Peyer's patch (tissue), 4 donors: ENCODE measurements at regions not wholly inside any gene's neighbourhood (a gene's known extent, or its start where the extent isn't known, plus 50 kb on each side); places are given as distances from the start of the nearest gene placed in this dataset.
"Not testable (repeated sequence)": the region's sequence is repeated elsewhere in the genome, so short reads cannot be mapped to it uniquely, and the experiment has no call there.

Experiments used
- DNase-seq, 3 donors: peaks; one replicate each; pipeline ENCODE4 v3.0.0-alpha.2; 2017 to 2019
- H3K27ac ChIP-seq, 4 donors: fragments of 200-600 bp; sonication (generic); one replicate each; pipeline ENCODE4 v1.5.1; 2016 to 2019
- H3K27me3 ChIP-seq, 2 donors: fragments of 200-600 bp; sonication (generic); one replicate each; pipeline ENCODE4 v1.5.1; 2019
- H3K36me3 ChIP-seq, 3 donors: fragments of 200-600 bp; sonication (generic); one replicate each; pipeline ENCODE4 v1.5.1; 2016 to 2019
- H3K4me1 ChIP-seq, 4 donors: fragments of 200-600 bp; sonication (generic); one replicate each; pipeline ENCODE4 v1.5.1; 2016 to 2019
- H3K4me3 ChIP-seq, 4 donors: fragments of 200-600 bp; sonication (generic); 1 replicate in 3 of 4; 2 replicates in 1 of 4; pipeline ENCODE4 v1.5.1; 2016 to 2019; ENCODE audit warnings: mild to moderate bottlenecking in 1 of 4
- H3K9me3 ChIP-seq, 4 donors: fragments of 200-600 bp; sonication (generic); one replicate each; pipeline ENCODE4 v1.5.1; 2016 to 2019; ENCODE audit warnings: mild to moderate bottlenecking in 1 of 4
- CTCF ChIP-seq, 6 experiments: fragments of 450-650 bp in 4 of 6; fragments of 200-600 bp in 2 of 6; sonication (generic) in 1 of 6; IDR thresholded peaks; one replicate each; pipeline ENCODE4 v1.5.1; 2017 to 2019; ENCODE audit warnings: antibody characterized with exemption in 6 of 6, mild to moderate bottlenecking in 3 of 6, moderate library complexity in 1 of 6
- POLR2A ChIP-seq, 2 donors: fragments of 450-650 bp; IDR thresholded peaks; one replicate each; pipeline ENCODE4 v1.5.1; 2017; ENCODE audit warnings: antibody characterized with exemption in 2 of 2, mild to moderate bottlenecking in 2 of 2, moderate library complexity in 2 of 2

GRCh38 chr9:31908891-31909480, 475.5 kb upstream of the ACO1 start:
- no peaks in the 10 kb centered on the region for H3K27me3 ChIP-seq
- no peak for DNase-seq
- H3K4me1 ChIP-seq = no peaks in the 10 kb centered on the region
- H3K9me3 ChIP-seq = no peaks in the 10 kb centered on the region
- TF ChIP-seq CTCF (IDR thresholded peaks at IDR 0.05) (no peak), POLR2A (IDR thresholded peaks at IDR 0.05) (no peak)
- H3K36me3 ChIP-seq = no peaks in the 10 kb centered on the region
- no peak overlapping the region for H3K27ac ChIP-seq
- H3K4me3 ChIP-seq = no peak overlapping the region

- Histone ChIP-seq H3K4me3 (no peak overlapping the region), H3K4me1 (no peaks in the 10 kb centered on the region), H3K9me3 (no peaks in the 10 kb centered on the region), H3K27me3 (no peaks in the 10 kb centered on the region), H3K27ac (no peak overlapping the region), H3K36me3 (no peaks in the 10 kb centered on the region)
- TF ChIP-seq POLR2A (IDR thresholded peaks at IDR 0.05) = no peak
- no peak for TF ChIP-seq CTCF (IDR thresholded peaks at IDR 0.05)
- no peak for DNase-seq
Measured at GRCh38 chr9:31912636-31913035, 471.8 kb upstream of the ACO1 start.

GRCh38 chr9:31916591-31917241, 467.7 kb upstream of the ACO1 start:
- Histone ChIP-seq H3K27ac (no peak overlapping the region), H3K36me3 (no peaks in the 10 kb centered on the region), H3K4me3 (no peak overlapping the region), H3K4me1 (no peaks in the 10 kb centered on the region), H3K27me3 (no peaks in the 10 kb centered on the region), H3K9me3 (no peaks in the 10 kb centered on the region)
- DNase-seq = no peak
- TF ChIP-seq CTCF (IDR thresholded peaks at IDR 0.05) = no peak
- no peak for TF ChIP-seq POLR2A (IDR thresholded peaks at IDR 0.05)

- not testable (repeated sequence) for H3K4me3 ChIP-seq, H3K4me1 ChIP-seq, H3K9me3 ChIP-seq, H3K27me3 ChIP-seq, DNase-seq, H3K36me3 ChIP-seq, H3K27ac ChIP-seq
Measured at GRCh38 chr9:31937737-31938136, 446.7 kb upstream of the ACO1 start.

- Histone ChIP-seq H3K4me1 (no peaks in the 10 kb centered on the region), H3K27me3 (no peaks in the 10 kb centered on the region), H3K36me3 (no peaks in the 10 kb centered on the region), H3K9me3 (no peaks in the 10 kb centered on the region), H3K4me3 (no peak overlapping the region), H3K27ac (no peak overlapping the region)
- no peak for DNase-seq
- TF ChIP-seq POLR2A (IDR thresholded peaks at IDR 0.05) = no peak
- TF ChIP-seq CTCF (IDR thresholded peaks at IDR 0.05) = no peak
Measured at GRCh38 chr9:31950756-31951155, 433.7 kb upstream of the ACO1 start.

- DNase-seq = no peak
- Histone ChIP-seq H3K36me3 (no peaks in the 10 kb centered on the region), H3K27me3 (no peaks in the 10 kb centered on the region), H3K9me3 (no peaks in the 10 kb centered on the region), H3K4me1 (no peaks in the 10 kb centered on the region), H3K4me3 (no peak overlapping the region), H3K27ac (no peak overlapping the region)
- TF ChIP-seq POLR2A (IDR thresholded peaks at IDR 0.05) = no peak
- TF ChIP-seq CTCF (IDR thresholded peaks at IDR 0.05) = no peak
Measured at GRCh38 chr9:31958572-31958971, 425.9 kb upstream of the ACO1 start.
